ENCODE measurements at regions not wholly inside any gene's neighbourhood (a gene's known extent, or its start where the extent isn't known, plus 50 kb on each side); places are given as distances from the start of the nearest gene placed in this dataset.

- TF ChIP-seq POLR2A (IDR thresholded peaks at IDR 0.05; ENCODE audit: low read length) (no peak), GATA1 (IDR thresholded peaks at IDR 0.05; ENCODE audit: low read depth, low read length) (no peak)
Measured at GRCh38 chr10:94155722-94156271, 162.1 kb downstream of the PLCE1 start.

All from erythroblast (primary cell).